H9 (cell line): ENCODE measurements at regions not wholly inside any gene's neighbourhood (a gene's known extent, or its start where the extent isn't known, plus 50 kb on each side); places are given as distances from the start of the nearest gene placed in this dataset.

Experiments
- DNase-seq: peaks from one replicate; pipeline ENCODE4 v3.0.0-alpha.2; 2017
- H2AFZ ChIP-seq: one replicate; pipeline ENCODE4 v1.6.1; 2013; ENCODE audit warnings: mild to moderate bottlenecking, low read length, control low read depth, moderate library complexity
- H2AK5ac ChIP-seq: 2 replicates; pipeline ENCODE4 v1.6.1; 2013; ENCODE audit warnings: low read length, control low read depth, mixed read lengths; ENCODE audit not compliant: insufficient read length
- H2BK120ac ChIP-seq: one replicate; pipeline ENCODE4 v1.6.1; 2013; ENCODE audit warnings: low read depth, mild to moderate bottlenecking, low read length, control low read depth, inconsistent platforms; ENCODE audit not compliant: poor library complexity, severe bottlenecking
- H2BK12ac ChIP-seq: 2 replicates; pipeline ENCODE4 v1.6.1; 2013; ENCODE audit warnings: low read length, control low read depth, mixed read lengths, low read depth; ENCODE audit not compliant: insufficient read length
- H2BK15ac ChIP-seq: 2 replicates; pipeline ENCODE4 v1.6.1; 2013; ENCODE audit warnings: low read depth, low read length, control low read depth
- H2BK20ac ChIP-seq: one replicate; pipeline ENCODE4 v1.6.1; 2013; ENCODE audit warnings: low read depth, mild to moderate bottlenecking, low read length, control low read depth, inconsistent platforms; ENCODE audit not compliant: poor library complexity, severe bottlenecking
- H2BK5ac ChIP-seq: 2 replicates; pipeline ENCODE4 v1.6.1; 2013; ENCODE audit warnings: low read length, control low read depth, mixed read lengths; ENCODE audit not compliant: insufficient read length
- H3K14ac ChIP-seq: 2 replicates; pipeline ENCODE4 v1.6.1; 2013; ENCODE audit warnings: low read length, control low read depth; ENCODE audit not compliant: insufficient read depth
- H3K18ac ChIP-seq: 2 replicates; pipeline ENCODE4 v1.6.1; 2013; ENCODE audit warnings: low read depth, mild to moderate bottlenecking, mixed read lengths, low read length, control low read depth; ENCODE audit not compliant: insufficient read length
- H3K23ac ChIP-seq: 2 replicates; pipeline ENCODE4 v1.6.1; 2013; ENCODE audit warnings: low read length, control low read depth, mixed read lengths, low read depth; ENCODE audit not compliant: insufficient read length
- H3K23me2 ChIP-seq: 2 replicates; pipeline ENCODE4 v1.6.1; 2013; ENCODE audit warnings: low read depth, mild to moderate bottlenecking, mixed read lengths, low read length, control low read depth; ENCODE audit not compliant: insufficient read length, poor library complexity, severe bottlenecking
- H3K27ac ChIP-seq: 2 replicates; pipeline ENCODE4 v1.5.1; 2013; ENCODE audit warnings: low read length, control low read depth, mixed read lengths, low read depth; ENCODE audit not compliant: insufficient read length
- H3K27me3 ChIP-seq: 2 replicates; pipeline ENCODE4 v1.6.1; 2013; ENCODE audit warnings: low read length, control low read depth, inconsistent platforms; ENCODE audit not compliant: insufficient read depth
- H3K4ac ChIP-seq: 2 replicates; pipeline ENCODE4 v1.6.1; 2013; ENCODE audit warnings: low read depth, mild to moderate bottlenecking, control low read depth, inconsistent platforms, low read length, moderate library complexity
- H3K4me1 ChIP-seq: 2 replicates; pipeline ENCODE4 v1.6.1; 2013; ENCODE audit warnings: low read length, control low read depth, inconsistent platforms; ENCODE audit not compliant: insufficient read depth
- H3K4me2 ChIP-seq: 2 replicates; pipeline ENCODE4 v1.6.1; 2013; ENCODE audit warnings: low read length, control low read depth, mixed read lengths; ENCODE audit not compliant: insufficient read length, insufficient read depth
- H3K56ac ChIP-seq: 2 replicates; pipeline ENCODE4 v1.6.1; 2013; ENCODE audit warnings: low read depth, mild to moderate bottlenecking, mixed read lengths, low read length, control low read depth; ENCODE audit not compliant: insufficient read length
- H3K79me1 ChIP-seq: 2 replicates; pipeline ENCODE4 v1.6.1; 2013; ENCODE audit warnings: low read depth, mild to moderate bottlenecking, moderate library complexity, low read length, control low read depth, inconsistent platforms; ENCODE audit not compliant: insufficient read depth, poor library complexity, severe bottlenecking
- H3K79me2 ChIP-seq: 2 replicates; pipeline ENCODE4 v1.6.1; 2013; ENCODE audit warnings: low read length, control low read depth, inconsistent platforms; ENCODE audit not compliant: insufficient read depth
- H3K9ac ChIP-seq: 2 replicates; pipeline ENCODE4 v1.6.1; 2013; ENCODE audit warnings: low read length, control low read depth, mixed read lengths; ENCODE audit not compliant: insufficient read length; ENCODE audit errors: extremely low read depth
- H3K9me3 ChIP-seq: one replicate; pipeline ENCODE4 v1.6.1; 2013; ENCODE audit warnings: low read depth, low read length, inconsistent platforms; ENCODE audit not compliant: control insufficient read depth
- H3T11ph ChIP-seq: one replicate; pipeline ENCODE4 v1.6.1; 2013; ENCODE audit warnings: mild to moderate bottlenecking, low read length, control low read depth, inconsistent platforms
- H4K20me1 ChIP-seq: one replicate; pipeline ENCODE4 v1.6.1; 2013; ENCODE audit not compliant: control insufficient read depth, insufficient read length, insufficient read depth
- H4K5ac ChIP-seq: 2 replicates; pipeline ENCODE4 v1.6.1; 2013; ENCODE audit warnings: low read depth, mild to moderate bottlenecking, mixed read lengths, low read length, control low read depth; ENCODE audit not compliant: insufficient read length
- H4K8ac ChIP-seq: replicated peaks from 2 replicates; pipeline ENCODE4 v1.6.1; 2013; ENCODE audit warnings: low read length, control low read depth, mixed read lengths, low read depth; ENCODE audit not compliant: insufficient read length
- H4K91ac ChIP-seq: 2 replicates; pipeline ENCODE4 v1.6.1; 2013; ENCODE audit warnings: low read depth, mild to moderate bottlenecking, moderate library complexity, mixed read lengths, low read length, control low read depth; ENCODE audit not compliant: insufficient read length
- H3K27ac Mint-ChIP-seq, 3 experiments: 2 replicates in 2 of 3; 3 replicates in 1 of 3; pipeline ENCODE4 v1.8.0; 2020 to 2021; ENCODE audit warnings: mixed read lengths in 3 of 3, mild to moderate bottlenecking in 1 of 3, moderate library complexity in 1 of 3
- H3K27me3 Mint-ChIP-seq: 2 replicates; pipeline ENCODE4 v1.8.0; 2021; ENCODE audit warnings: low read depth, mild to moderate bottlenecking, moderate library complexity, mixed read lengths
- H3K36me3 Mint-ChIP-seq, 3 experiments: 2 replicates in 2 of 3; 3 replicates in 1 of 3; pipeline ENCODE4 v1.8.0; 2020 to 2021; ENCODE audit warnings: low read depth in 3 of 3, mixed read lengths in 3 of 3; ENCODE audit not compliant: insufficient read depth in 1 of 3
- H3K4me1 Mint-ChIP-seq, 2 experiments: 2 replicates each; pipeline ENCODE4 v1.8.0; 2020; ENCODE audit warnings: mixed read lengths in 2 of 2
- H3K4me3 Mint-ChIP-seq, 2 experiments: 2 replicates in 1 of 2; 3 replicates in 1 of 2; pipeline ENCODE4 v1.8.0; 2020 to 2021; ENCODE audit warnings: mild to moderate bottlenecking in 2 of 2, mixed read lengths in 2 of 2, moderate library complexity in 1 of 2
- H3K9me3 Mint-ChIP-seq, 2 experiments: 2 replicates in 1 of 2; 3 replicates in 1 of 2; pipeline ENCODE4 v1.8.0; 2020; ENCODE audit warnings: mild to moderate bottlenecking in 2 of 2, mixed read lengths in 2 of 2, moderate library complexity in 1 of 2
- WGBS: extraction: QIAGEN DNeasy Blood & Tissue Kit; methylation state at CpG from one replicate; pipeline ENCODE4 v1.1.7; 2013; ENCODE audit warnings: missing lambda C conversion rate, low lambda C conversion rate, mixed read lengths; ENCODE audit not compliant: insufficient read length; ENCODE audit errors: extremely low coverage; 5-methylcytosine and 5-hydroxymethylcytosine counted together
- TF ChIP-seq, protein P1 (sequence below): fragments of 200-600 bp; sonication (generic); conservative IDR thresholded peaks from 3 replicates; pipeline ENCODE4 v1.8.0; 2021; ENCODE audit warnings: antibody characterized with exemption, mild to moderate bottlenecking

DNA sequence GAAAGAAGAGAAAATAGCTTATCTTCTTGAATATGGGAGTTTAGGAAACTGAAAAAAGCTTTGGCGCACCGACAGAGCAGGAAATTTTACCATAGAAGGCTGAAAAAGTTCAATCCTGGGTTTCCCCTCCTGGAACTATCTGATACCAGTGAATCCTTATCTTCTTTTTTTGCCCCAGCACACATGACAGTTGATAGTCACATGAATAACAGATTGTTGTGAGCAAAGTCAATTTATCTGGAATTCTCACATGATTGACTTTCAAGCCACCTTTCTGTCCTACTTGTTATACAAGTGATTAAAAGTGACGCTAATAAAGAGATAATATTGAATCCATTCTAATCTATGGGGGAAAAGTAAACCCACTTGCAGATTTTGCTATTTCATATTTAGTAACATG lies 365.8 kb upstream of the NPVF start:
- no peak overlapping the region for H3K4me2 ChIP-seq
- no peak for DNase-seq
- H2AFZ ChIP-seq: no peak overlapping the region
- H2BK5ac ChIP-seq: no peak overlapping the region
- H4K5ac ChIP-seq: no peak overlapping the region
- H3T11ph ChIP-seq: no peak overlapping the region
- H3K27ac ChIP-seq: no peak overlapping the region
- no peak overlapping the region for H2BK120ac ChIP-seq
- no peaks in the 10 kb centered on the region for H4K20me1 ChIP-seq
- H3K4ac ChIP-seq: no peak overlapping the region
- H3K27ac Mint-ChIP-seq: no peak overlapping the region
- H3K23me2 ChIP-seq: no peaks in the 10 kb centered on the region
- no peak overlapping the region for H2BK12ac ChIP-seq
- H2AK5ac ChIP-seq: no peak overlapping the region
- WGBS: no CpG with 5 or more reads among the region's 3 CpGs
- no peak overlapping the region for H3K9ac ChIP-seq
- H3K23ac ChIP-seq: no peak overlapping the region
- H3K36me3 Mint-ChIP-seq: no peaks in the 10 kb centered on the region
- no peaks in the 10 kb centered on the region for H3K9me3 Mint-ChIP-seq
- no peak overlapping the region for H3K4me3 Mint-ChIP-seq
- H3K4me1 ChIP-seq: no peaks in the 10 kb centered on the region
- no peaks in the 10 kb centered on the region for H3K79me1 ChIP-seq
- TF ChIP-seq, protein P1, sequence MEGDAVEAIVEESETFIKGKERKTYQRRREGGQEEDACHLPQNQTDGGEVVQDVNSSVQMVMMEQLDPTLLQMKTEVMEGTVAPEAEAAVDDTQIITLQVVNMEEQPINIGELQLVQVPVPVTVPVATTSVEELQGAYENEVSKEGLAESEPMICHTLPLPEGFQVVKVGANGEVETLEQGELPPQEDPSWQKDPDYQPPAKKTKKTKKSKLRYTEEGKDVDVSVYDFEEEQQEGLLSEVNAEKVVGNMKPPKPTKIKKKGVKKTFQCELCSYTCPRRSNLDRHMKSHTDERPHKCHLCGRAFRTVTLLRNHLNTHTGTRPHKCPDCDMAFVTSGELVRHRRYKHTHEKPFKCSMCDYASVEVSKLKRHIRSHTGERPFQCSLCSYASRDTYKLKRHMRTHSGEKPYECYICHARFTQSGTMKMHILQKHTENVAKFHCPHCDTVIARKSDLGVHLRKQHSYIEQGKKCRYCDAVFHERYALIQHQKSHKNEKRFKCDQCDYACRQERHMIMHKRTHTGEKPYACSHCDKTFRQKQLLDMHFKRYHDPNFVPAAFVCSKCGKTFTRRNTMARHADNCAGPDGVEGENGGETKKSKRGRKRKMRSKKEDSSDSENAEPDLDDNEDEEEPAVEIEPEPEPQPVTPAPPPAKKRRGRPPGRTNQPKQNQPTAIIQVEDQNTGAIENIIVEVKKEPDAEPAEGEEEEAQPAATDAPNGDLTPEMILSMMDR: no peak
- H3K4me1 Mint-ChIP-seq: no peaks in the 10 kb centered on the region
- H2BK20ac ChIP-seq: no peak overlapping the region
- H3K14ac ChIP-seq: no peak overlapping the region
- H4K91ac ChIP-seq: no peak overlapping the region
- no peak overlapping the region for H2BK15ac ChIP-seq
- H3K79me2 ChIP-seq: no peaks in the 10 kb centered on the region
- no peaks in the 10 kb centered on the region for H3K9me3 ChIP-seq
- no peak overlapping the region for H3K18ac ChIP-seq
- H3K27me3 Mint-ChIP-seq: peaks cover 7% of the 10 kb centered on the region
- H3K56ac ChIP-seq: no peak overlapping the region
- H4K8ac ChIP-seq: no peak overlapping the region
- H3K27me3 ChIP-seq: no peaks in the 10 kb centered on the region
